ENCODE measurements at regions not wholly inside any gene's neighbourhood (a gene's known extent, or its start where the extent isn't known, plus 50 kb on each side); places are given as distances from the start of the nearest gene placed in this dataset.

- Mint-ChIP-seq H3K4me1 (ENCODE audit: low read depth) (peaks cover 16% of the 10 kb centered on the region), H3K27ac (no peak overlapping the region), H3K9me3 (peaks cover 5% of the 10 kb centered on the region), H3K36me3 (ENCODE audit: low read depth) (no peaks in the 10 kb centered on the region), H3K27me3 (peaks cover 2% of the 10 kb centered on the region), H3K4me3 (no peak overlapping the region)
- CTCF ChIA-PET = no interaction called here
- POLR2A ChIA-PET = no interaction called here
- no peak for ATAC-seq
- intact Hi-C loops (cut with micrococcal nuclease) = no loop called here
- no peak for TF ChIP-seq CTCF (IDR thresholded peaks at IDR 0.05)
- no peak for DNase-seq
These were observed 499.1 kb downstream of the CD83 start for GRCh38 chr6:14616656-14617055.

- Mint-ChIP-seq H3K27me3 (no peaks in the 10 kb centered on the region), H3K9me3 (peaks cover 5% of the 10 kb centered on the region), H3K27ac (no peak overlapping the region), H3K36me3 (ENCODE audit: low read depth) (no peaks in the 10 kb centered on the region), H3K4me3 (no peak overlapping the region), H3K4me1 (ENCODE audit: low read depth) (peaks cover 10% of the 10 kb centered on the region)
- POLR2A ChIA-PET = no interaction called here
- TF ChIP-seq CTCF (IDR thresholded peaks at IDR 0.05) = no peak
- intact Hi-C loops (cut with micrococcal nuclease) = no loop called here
- DNase-seq (no peak), ATAC-seq (no peak)
- CTCF ChIA-PET = no interaction called here
These were observed 501.3 kb downstream of the CD83 start for GRCh38 chr6:14618759-14619418.

- POLR2A ChIA-PET = no interaction called here
- no peak for TF ChIP-seq CTCF (IDR thresholded peaks at IDR 0.05)
- DNase-seq (no peak), ATAC-seq (no peak)
- peaks cover 10% of the 10 kb centered on the region for H3K4me1 Mint-ChIP-seq (ENCODE audit: low read depth)
- H3K4me3 Mint-ChIP-seq = no peak overlapping the region
- H3K36me3 Mint-ChIP-seq (ENCODE audit: low read depth) = no peaks in the 10 kb centered on the region
- H3K9me3 Mint-ChIP-seq = peaks cover 5% of the 10 kb centered on the region
- intact Hi-C loops (cut with micrococcal nuclease) = no loop called here
- CTCF ChIA-PET = no interaction called here
- no peaks in the 10 kb centered on the region for H3K27me3 Mint-ChIP-seq
- H3K27ac Mint-ChIP-seq = no peak overlapping the region
These were observed 501.8 kb downstream of the CD83 start for GRCh38 chr6:14619419-14619781.

GRCh38 chr6:14620522-14620921 is 502.9 kb downstream of the CD83 start:
- no peak for DNase-seq
- no peak for ATAC-seq
- ChIA-PET POLR2A (no interaction called here), CTCF (interaction anchor here (0.7 kb wide), 1 partner anchor 63 kb away, joined by 3 read pairs; no protein-coding TSS in a partner anchor)
- Mint-ChIP-seq H3K4me3 (no peak overlapping the region), H3K9me3 (peaks cover 1% of the 10 kb centered on the region), H3K27me3 (no peaks in the 10 kb centered on the region), H3K4me1 (ENCODE audit: low read depth) (peaks cover 14% of the 10 kb centered on the region), H3K27ac (no peak overlapping the region), H3K36me3 (ENCODE audit: low read depth) (no peaks in the 10 kb centered on the region)
- intact Hi-C loops (cut with micrococcal nuclease) = no loop called here
- no peak for TF ChIP-seq CTCF (IDR thresholded peaks at IDR 0.05)

- Mint-ChIP-seq H3K9me3 (no peaks in the 10 kb centered on the region), H3K36me3 (ENCODE audit: low read depth) (no peaks in the 10 kb centered on the region), H3K4me1 (ENCODE audit: low read depth) (peaks cover 15% of the 10 kb centered on the region), H3K27me3 (no peaks in the 10 kb centered on the region), H3K27ac (no peak overlapping the region), H3K4me3 (no peak overlapping the region)
- TF ChIP-seq CTCF (IDR thresholded peaks at IDR 0.05) = no peak
- CTCF ChIA-PET = no interaction called here
- intact Hi-C loops (cut with micrococcal nuclease) = no loop called here
- no peak for ATAC-seq
- no peak for DNase-seq
- POLR2A ChIA-PET = no interaction called here
These were observed 503.9 kb downstream of the CD83 start for GRCh38 chr6:14621518-14621917.
